WTC11 (cell line): ENCODE measurements at regions not wholly inside any gene's neighbourhood (a gene's known extent, or its start where the extent isn't known, plus 50 kb on each side); places are given as distances from the start of the nearest gene placed in this dataset.

ENCODE experiments used
- CTCF ChIP-seq: fragments of 200-600 bp; IDR thresholded peaks from 2 replicates; pipeline ENCODE4 v1.8.0; 2022; ENCODE audit warnings: antibody characterized with exemption
- SMAD3 ChIP-seq: sonication (generic); formaldehyde crosslinking; IDR thresholded peaks from 2 replicates; pipeline ENCODE4 v1.8.0; 2022; ENCODE audit warnings: missing genetic modification reagents, mild to moderate bottlenecking, borderline replicate concordance
- ZNF423 ChIP-seq: fragments of 250-450 bp; sonication (Bioruptor Pico); IDR thresholded peaks from 2 replicates; pipeline ENCODE4 v2.1.2; 2022; ENCODE audit warnings: mild to moderate bottlenecking, moderate library complexity
- TF ChIP-seq, protein P1 (sequence below): sonication (generic); formaldehyde crosslinking; IDR thresholded peaks from 2 replicates; pipeline ENCODE4 v1.8.1; 2022; ENCODE audit warnings: low read depth, missing genetic modification reagents, borderline replicate concordance

DNA sequence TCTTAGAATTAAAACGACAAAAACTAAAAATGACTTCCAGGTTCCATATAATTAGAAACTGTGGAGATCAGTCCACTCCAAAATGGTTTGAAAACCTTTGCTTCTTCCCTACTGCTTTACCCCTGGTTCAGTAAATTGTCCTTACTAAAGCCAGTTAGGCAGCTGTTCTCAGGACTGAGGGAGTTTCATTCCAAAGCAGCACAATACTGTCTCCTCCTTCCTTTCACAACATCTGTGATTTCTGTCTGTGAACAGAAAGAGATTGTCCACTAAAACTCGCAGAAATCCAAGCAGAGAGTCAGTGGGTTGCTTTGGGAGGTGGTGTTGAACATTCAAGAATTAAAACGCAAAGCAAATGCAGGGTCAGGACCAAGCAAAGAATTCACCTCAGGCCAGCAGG is 740.8 kb upstream of the ZNF608 start:
- TF ChIP-seq ZNF423 (CRISPR knock-in tag) (no peak), CTCF (no peak), SMAD3 (CRISPR knock-in tag) (no peak)
- TF ChIP-seq, protein P1, sequence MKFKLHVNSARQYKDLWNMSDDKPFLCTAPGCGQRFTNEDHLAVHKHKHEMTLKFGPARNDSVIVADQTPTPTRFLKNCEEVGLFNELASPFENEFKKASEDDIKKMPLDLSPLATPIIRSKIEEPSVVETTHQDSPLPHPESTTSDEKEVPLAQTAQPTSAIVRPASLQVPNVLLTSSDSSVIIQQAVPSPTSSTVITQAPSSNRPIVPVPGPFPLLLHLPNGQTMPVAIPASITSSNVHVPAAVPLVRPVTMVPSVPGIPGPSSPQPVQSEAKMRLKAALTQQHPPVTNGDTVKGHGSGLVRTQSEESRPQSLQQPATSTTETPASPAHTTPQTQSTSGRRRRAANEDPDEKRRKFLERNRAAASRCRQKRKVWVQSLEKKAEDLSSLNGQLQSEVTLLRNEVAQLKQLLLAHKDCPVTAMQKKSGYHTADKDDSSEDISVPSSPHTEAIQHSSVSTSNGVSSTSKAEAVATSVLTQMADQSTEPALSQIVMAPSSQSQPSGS, result no peak
